NK-92 treated with Interleukin-12 subunit alpha and Interleukin-12 subunit beta, amount 100 ng/mL, for 24 hours (cell line): ENCODE measurements at regions not wholly inside any gene's neighbourhood (a gene's known extent, or its start where the extent isn't known, plus 50 kb on each side); places are given as distances from the start of the nearest gene placed in this dataset.
"Not testable (repeated sequence)": the region's sequence is repeated elsewhere in the genome, so short reads cannot be mapped to it uniquely, and the experiment has no call there.

Source experiments
- DNase-seq: peaks from one replicate; lab custom pipeline; 2025; lab: John Stamatoyannopoulos, UW

- not testable (repeated sequence) for DNase-seq
These were observed 304.4 kb downstream of the ANAPC1 start for GRCh38 chr2:111579500-111580134.

- DNase-seq = not testable (repeated sequence)
These were observed 303.4 kb downstream of the ANAPC1 start for GRCh38 chr2:111580616-111581015.

GRCh38 chr2:111582090-111582489 lies 301.9 kb downstream of the ANAPC1 start:
- DNase-seq = not testable (repeated sequence)

GRCh38 chr2:111583480-111583879 lies 300.5 kb downstream of the ANAPC1 start:
- not testable (repeated sequence) for DNase-seq

GRCh38 chr2:111584540-111584939 lies 299.5 kb downstream of the ANAPC1 start:
- not testable (repeated sequence) for DNase-seq

GRCh38 chr2:111584950-111585349 lies 299.0 kb downstream of the ANAPC1 start:
- not testable (repeated sequence) for DNase-seq

- not testable (repeated sequence) for DNase-seq
These were observed 298.0 kb downstream of the ANAPC1 start for GRCh38 chr2:111586014-111586413.

- not testable (repeated sequence) for DNase-seq
These were observed 288.9 kb downstream of the ANAPC1 start for GRCh38 chr2:111595072-111595471.

GRCh38 chr2:111596808-111597705 lies 286.9 kb downstream of the ANAPC1 start:
- not testable (repeated sequence) for DNase-seq

GRCh38 chr2:111598944-111599343 lies 285.0 kb downstream of the ANAPC1 start:
- not testable (repeated sequence) for DNase-seq

GRCh38 chr2:111602259-111602658 lies 281.7 kb downstream of the ANAPC1 start:
- DNase-seq = not testable (repeated sequence)

GRCh38 chr2:111605798-111606197 lies 278.2 kb downstream of the ANAPC1 start:
- not testable (repeated sequence) for DNase-seq

- DNase-seq = not testable (repeated sequence)
These were observed 277.4 kb downstream of the ANAPC1 start for GRCh38 chr2:111606632-111607031.

- not testable (repeated sequence) for DNase-seq
These were observed 274.7 kb downstream of the ANAPC1 start for GRCh38 chr2:111609146-111609844.

GRCh38 chr2:111610035-111610434 lies 274.0 kb downstream of the ANAPC1 start:
- DNase-seq = not testable (repeated sequence)

GRCh38 chr2:111616651-111617218 lies 267.3 kb downstream of the ANAPC1 start:
- DNase-seq = no peak

GRCh38 chr2:111617299-111618225 lies 266.4 kb downstream of the ANAPC1 start:
- DNase-seq = no peak

GRCh38 chr2:111618226-111618977 lies 265.6 kb downstream of the ANAPC1 start:
- no peak for DNase-seq

GRCh38 chr2:111618978-111619902 lies 264.8 kb downstream of the ANAPC1 start:
- no peak for DNase-seq
